Ovary (tissue), 3 donors: ENCODE measurements at regions not wholly inside any gene's neighbourhood (a gene's known extent, or its start where the extent isn't known, plus 50 kb on each side); places are given as distances from the start of the nearest gene placed in this dataset.

ENCODE experiments used
- EP300 ChIP-seq: sonication (generic); formaldehyde crosslinking; IDR thresholded peaks from one replicate; pipeline ENCODE4 v1.6.1; 2017; ENCODE audit warnings: antibody characterized with exemption
- TF ChIP-seq, protein P1 (sequence below), 3 donors: fragments of 450-650 bp in 2 of 3; fragments of 200-600 bp in 1 of 3; IDR thresholded peaks; one replicate each; pipeline versions ENCODE4 v1.5.1 to v1.8.0; 2016 to 2022; ENCODE audit warnings: antibody characterized with exemption in 3 of 3, mild to moderate bottlenecking in 1 of 3
- donor health status: DM: no; HTN: no; CAD: no.

DNA sequence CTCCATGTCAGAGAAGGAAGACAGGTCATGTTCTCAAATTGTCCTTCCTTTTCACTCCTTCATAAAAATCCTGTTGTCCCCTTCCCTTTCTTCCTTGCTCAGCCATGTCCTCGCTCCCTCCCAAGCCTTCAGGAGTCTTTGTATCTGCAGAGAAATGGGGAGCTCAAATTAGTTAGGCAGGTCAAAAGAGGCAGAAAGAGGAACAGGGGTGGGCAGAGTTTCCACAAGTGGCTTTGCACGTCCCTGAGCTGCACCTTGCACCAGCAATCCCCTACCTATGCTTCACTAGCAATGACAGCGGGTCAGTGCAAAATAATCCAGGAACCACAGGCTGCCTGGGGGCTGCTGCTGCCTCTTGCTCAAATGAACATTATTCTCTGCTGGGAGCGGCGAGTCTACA is 152.1 kb upstream of the ITGA6 start:
- TF ChIP-seq, protein P1, sequence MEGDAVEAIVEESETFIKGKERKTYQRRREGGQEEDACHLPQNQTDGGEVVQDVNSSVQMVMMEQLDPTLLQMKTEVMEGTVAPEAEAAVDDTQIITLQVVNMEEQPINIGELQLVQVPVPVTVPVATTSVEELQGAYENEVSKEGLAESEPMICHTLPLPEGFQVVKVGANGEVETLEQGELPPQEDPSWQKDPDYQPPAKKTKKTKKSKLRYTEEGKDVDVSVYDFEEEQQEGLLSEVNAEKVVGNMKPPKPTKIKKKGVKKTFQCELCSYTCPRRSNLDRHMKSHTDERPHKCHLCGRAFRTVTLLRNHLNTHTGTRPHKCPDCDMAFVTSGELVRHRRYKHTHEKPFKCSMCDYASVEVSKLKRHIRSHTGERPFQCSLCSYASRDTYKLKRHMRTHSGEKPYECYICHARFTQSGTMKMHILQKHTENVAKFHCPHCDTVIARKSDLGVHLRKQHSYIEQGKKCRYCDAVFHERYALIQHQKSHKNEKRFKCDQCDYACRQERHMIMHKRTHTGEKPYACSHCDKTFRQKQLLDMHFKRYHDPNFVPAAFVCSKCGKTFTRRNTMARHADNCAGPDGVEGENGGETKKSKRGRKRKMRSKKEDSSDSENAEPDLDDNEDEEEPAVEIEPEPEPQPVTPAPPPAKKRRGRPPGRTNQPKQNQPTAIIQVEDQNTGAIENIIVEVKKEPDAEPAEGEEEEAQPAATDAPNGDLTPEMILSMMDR (IDR thresholded peaks at IDR 0.05), result no peak
- TF ChIP-seq EP300, result no peak
